Astrocyte of the spinal cord (primary cell): ENCODE measurements at regions not wholly inside any gene's neighbourhood (a gene's known extent, or its start where the extent isn't known, plus 50 kb on each side); places are given as distances from the start of the nearest gene placed in this dataset.

Source experiments
- DNase-seq: peaks from one replicate; pipeline ENCODE4 v3.0.0; 2011; ENCODE audit warnings: low read depth, low spot score
- H3K4me3 ChIP-seq: 2 replicates; pipeline ENCODE4 v1.5.1; 2011; ENCODE audit warnings: low read depth, mild to moderate bottlenecking, low read length, moderate library complexity
- in situ Hi-C: cut with HindIII; loops from 2 replicates; pipeline ENCODE4 v1.10.0; 2017; ENCODE audit warnings: low sequenced_read_pairs
- TF ChIP-seq, protein P1 (sequence below): IDR thresholded peaks from 2 replicates; pipeline ENCODE4 v1.5.1; 2012; ENCODE audit warnings: low read depth, mild to moderate bottlenecking, low read length, inconsistent platforms

DNA sequence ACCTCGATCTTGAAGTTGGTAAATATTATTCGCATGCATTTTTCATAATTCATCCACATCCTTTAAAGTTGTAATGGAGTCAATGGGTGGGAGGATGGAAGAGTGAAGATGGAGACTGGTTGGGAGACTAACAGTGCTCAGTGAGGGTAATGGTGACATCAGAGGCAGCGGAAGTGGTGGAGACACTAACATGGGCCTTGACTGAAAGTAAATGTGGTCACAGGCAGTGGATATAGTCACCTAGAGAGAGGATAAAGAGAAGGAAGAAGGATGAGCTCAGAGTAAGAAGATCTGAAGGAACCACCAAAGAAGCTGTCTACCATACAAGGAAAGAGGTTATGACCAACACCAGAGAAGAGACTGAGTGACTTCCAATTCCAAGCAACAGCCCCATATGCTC, 281.6 kb upstream of the STT3B start:
- H3K4me3 ChIP-seq = no peak overlapping the region
- no peak for DNase-seq
- TF ChIP-seq, protein P1, sequence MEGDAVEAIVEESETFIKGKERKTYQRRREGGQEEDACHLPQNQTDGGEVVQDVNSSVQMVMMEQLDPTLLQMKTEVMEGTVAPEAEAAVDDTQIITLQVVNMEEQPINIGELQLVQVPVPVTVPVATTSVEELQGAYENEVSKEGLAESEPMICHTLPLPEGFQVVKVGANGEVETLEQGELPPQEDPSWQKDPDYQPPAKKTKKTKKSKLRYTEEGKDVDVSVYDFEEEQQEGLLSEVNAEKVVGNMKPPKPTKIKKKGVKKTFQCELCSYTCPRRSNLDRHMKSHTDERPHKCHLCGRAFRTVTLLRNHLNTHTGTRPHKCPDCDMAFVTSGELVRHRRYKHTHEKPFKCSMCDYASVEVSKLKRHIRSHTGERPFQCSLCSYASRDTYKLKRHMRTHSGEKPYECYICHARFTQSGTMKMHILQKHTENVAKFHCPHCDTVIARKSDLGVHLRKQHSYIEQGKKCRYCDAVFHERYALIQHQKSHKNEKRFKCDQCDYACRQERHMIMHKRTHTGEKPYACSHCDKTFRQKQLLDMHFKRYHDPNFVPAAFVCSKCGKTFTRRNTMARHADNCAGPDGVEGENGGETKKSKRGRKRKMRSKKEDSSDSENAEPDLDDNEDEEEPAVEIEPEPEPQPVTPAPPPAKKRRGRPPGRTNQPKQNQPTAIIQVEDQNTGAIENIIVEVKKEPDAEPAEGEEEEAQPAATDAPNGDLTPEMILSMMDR = no peak
- in situ Hi-C loops = no loop called here

DNA sequence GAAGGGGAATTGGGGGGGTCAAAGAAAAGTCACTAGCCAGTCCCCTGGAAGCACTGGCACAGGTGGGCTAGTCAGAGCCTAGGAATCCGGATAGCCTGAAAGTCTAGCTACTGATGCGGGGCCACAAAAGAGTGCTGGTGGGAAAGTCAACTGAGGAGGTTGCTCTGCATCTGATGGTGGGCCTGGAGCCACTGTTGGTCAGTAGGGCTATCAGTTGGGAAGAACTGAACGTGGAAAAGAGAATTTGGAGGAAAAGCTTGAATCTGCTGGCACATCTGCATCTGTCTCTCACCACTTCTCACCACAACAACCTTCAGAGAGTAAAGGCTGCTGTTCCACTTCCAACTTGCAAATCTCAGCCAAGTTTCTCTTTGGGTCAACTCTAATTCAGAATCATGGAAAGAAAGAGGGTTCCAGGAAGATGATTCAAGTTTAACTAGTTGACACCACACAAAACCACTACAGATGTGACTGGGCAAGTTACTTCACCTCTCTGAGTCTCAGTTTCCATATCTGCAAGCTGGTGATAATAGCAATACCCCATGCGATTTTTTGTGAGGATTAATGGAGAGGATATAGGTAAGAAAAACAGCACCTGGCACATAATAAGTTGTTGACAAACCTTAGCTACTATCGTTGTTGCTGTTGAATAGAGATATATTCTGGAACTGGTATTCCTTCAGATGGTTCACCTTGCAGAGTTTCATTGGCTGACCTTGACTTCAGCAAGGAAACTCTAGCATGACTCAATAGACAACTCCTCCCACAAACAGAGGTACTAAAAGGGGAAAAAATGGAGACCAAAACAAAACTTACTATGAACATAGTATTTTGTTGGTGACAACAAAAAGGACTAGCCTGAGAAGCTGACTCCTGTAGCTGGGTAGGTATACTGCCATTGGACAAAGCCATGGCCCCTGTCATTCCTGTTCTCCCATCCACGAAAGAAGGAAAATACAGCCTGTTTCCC, 280.2 kb upstream of the STT3B start:
- TF ChIP-seq, protein P1 = no peak
- in situ Hi-C loops = no loop called here
- DNase-seq = no peak
- H3K4me3 ChIP-seq = no peak overlapping the region

DNA sequence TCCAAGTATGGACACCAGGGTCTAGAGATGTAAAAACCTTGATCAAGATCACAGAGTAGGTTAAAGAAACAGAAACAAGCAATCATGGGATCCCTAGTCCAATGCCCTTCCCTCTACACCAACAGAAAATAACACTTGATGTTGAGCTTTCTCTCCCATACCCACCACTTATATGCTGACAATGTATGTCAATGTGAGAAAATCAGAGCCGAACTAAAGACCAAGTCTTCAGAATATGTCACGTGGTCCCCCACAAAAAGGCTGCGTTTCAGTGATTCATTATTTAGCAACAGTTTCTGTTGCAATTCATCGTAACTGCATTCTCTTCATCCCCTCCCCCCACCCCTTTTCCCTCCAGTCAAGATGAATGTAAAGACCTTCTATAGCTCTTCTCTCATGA, 278.9 kb upstream of the STT3B start:
- in situ Hi-C loops = no loop called here
- DNase-seq = no peak
- TF ChIP-seq, protein P1 = no peak
- no peak overlapping the region for H3K4me3 ChIP-seq

DNA sequence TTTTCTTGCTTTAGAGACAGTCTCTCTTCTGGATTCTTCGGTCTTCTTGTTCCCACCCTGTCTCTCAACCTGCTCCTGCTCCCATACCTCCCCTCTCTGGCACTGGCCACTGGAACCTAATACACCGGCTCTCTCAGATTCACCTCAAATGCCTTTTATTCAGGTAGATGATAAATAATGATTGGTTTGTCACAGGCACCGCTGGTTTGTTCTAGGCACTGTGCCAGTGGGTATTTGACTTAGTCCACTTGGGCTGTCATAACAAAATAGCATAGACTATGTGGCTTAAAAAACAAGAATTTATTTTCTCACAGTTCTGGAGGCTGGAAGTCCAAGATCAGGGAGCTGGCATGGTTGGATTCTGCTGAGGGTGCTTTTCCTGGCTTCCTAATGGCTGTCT, 278.2 kb upstream of the STT3B start:
- no peak overlapping the region for H3K4me3 ChIP-seq
- in situ Hi-C loops = no loop called here
- no peak for DNase-seq
- TF ChIP-seq, protein P1 = no peak

DNA sequence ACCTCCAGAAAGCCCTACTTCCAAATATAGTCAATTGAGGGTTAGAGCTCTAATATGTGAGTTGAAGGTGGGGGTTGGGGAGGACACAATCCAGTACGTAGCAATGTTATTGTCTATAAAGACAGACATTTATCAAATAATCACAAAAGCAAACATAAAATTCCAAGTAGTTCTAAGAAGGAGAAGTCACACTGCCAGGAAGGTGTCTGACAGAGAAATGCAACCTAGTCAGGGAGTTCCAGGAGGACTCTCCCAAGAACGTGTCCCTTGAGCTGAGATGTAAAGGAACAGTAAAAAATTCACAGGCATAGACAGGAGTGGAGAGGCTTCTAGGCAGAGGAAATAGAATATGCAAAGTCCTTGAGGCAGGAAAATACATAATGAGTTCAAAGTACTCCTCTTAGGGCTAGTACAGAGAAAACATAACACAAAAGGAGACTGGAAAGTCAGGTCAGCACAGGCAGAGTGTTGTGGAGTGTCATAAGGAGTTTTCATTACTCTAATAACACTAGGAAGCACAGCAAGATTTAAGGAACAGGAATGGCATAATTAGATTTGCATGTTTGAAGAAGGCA, 277.6 kb upstream of the STT3B start:
- no peak for DNase-seq
- TF ChIP-seq, protein P1 = no peak
- H3K4me3 ChIP-seq = no peak overlapping the region
- in situ Hi-C loops = no loop called here

DNA sequence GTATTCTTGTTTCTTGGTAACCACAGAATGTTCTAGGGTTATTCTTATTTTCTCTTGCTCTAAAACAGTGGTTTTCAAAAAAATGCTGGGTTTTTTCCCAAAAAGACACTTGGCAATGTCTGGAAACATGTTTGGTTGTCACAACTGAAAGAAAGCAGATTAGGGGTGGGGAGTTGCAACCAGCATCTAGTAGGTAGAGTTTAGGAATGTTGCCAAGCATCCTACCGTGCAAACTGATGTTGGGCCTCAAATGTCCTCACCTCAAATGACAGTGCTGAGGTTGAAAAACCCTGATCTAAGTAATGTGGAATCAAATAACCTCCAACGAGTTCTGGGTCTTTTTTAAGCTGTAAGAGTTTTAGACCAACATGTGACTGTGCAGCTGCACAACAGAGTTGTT, 270.5 kb upstream of the STT3B start:
- in situ Hi-C loops = no loop called here
- TF ChIP-seq, protein P1 = no peak
- H3K4me3 ChIP-seq = no peak overlapping the region
- no peak for DNase-seq
